SJCRH30 (cell line): ENCODE measurements at regions not wholly inside any gene's neighbourhood (a gene's known extent, or its start where the extent isn't known, plus 50 kb on each side); places are given as distances from the start of the nearest gene placed in this dataset.

Experiments
- DNase-seq, 2 experiments: peaks; one replicate each; pipeline ENCODE4 v3.0.0-alpha.2; 2015 to 2020
- H3K27ac ChIP-seq: fragments of 250-450 bp; sonication (Bioruptor Pico); 2 replicates; pipeline ENCODE4 v1.5.1; 2020; ENCODE audit warnings: mild to moderate bottlenecking, moderate library complexity
- H3K27me3 ChIP-seq: fragments of 250-450 bp; sonication (Bioruptor Pico); 2 replicates; pipeline ENCODE4 v1.5.1; 2020; ENCODE audit warnings: mild to moderate bottlenecking, moderate library complexity
- H3K36me3 ChIP-seq: fragments of 250-450 bp; sonication (Bioruptor Pico); 2 replicates; pipeline ENCODE4 v1.5.1; 2020; ENCODE audit warnings: mild to moderate bottlenecking, moderate library complexity
- H3K4me1 ChIP-seq: fragments of 250-450 bp; sonication (Bioruptor Pico); 2 replicates; pipeline ENCODE4 v1.5.1; 2020; ENCODE audit warnings: mild to moderate bottlenecking, moderate library complexity
- H3K4me3 ChIP-seq: fragments of 250-450 bp; sonication (Bioruptor Pico); 2 replicates; pipeline ENCODE4 v1.5.1; 2020; ENCODE audit warnings: mild to moderate bottlenecking, moderate library complexity
- H3K9me3 ChIP-seq: fragments of 250-450 bp; sonication (Bioruptor Pico); replicated peaks from 2 replicates; pipeline ENCODE4 v1.5.1; 2020; ENCODE audit warnings: mild to moderate bottlenecking, moderate library complexity

DNA sequence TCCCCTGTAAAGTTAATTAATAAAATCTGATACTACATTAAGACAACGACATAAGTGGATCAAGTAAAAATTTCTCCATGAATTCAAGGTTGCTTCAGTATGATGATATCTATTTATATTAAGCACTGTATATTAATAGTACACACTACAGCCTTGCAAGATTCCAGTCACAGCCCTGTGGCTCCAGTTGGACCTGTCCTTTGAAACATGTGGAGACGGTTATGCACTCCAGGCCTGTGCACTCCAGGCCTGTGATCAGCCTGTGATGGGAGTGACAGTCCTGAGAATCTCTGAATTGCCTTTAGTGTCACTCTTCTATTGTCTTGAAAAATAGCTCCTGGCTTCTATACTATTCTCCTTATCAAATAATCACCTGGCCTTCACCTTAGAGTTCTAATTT lies 981.1 kb upstream of the AGA start:
- H3K4me3 ChIP-seq: no peak overlapping the region
- no peaks in the 10 kb centered on the region for H3K4me1 ChIP-seq

DNA sequence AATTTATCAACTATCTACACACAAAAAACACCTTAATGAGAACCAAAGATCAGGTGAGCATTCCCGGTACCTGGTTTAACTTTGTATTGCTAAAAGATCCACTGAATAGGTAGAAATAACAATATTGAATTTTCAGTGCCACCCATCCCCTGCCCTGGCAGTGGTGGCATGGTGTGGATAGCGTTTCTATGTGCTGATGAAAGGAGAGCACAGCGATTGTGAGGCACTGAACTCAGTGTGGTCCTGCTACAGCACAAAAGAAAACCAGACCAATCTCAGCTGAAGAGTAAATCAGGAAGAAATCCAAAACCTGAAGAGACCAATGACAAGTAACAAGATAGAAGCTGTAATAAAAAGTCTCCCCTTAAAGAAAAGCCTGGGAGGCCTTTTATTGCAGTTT lies 984.6 kb upstream of the AGA start:
- no peaks in the 10 kb centered on the region for H3K9me3 ChIP-seq
- no peak overlapping the region for H3K27ac ChIP-seq
- H3K4me1 ChIP-seq: no peaks in the 10 kb centered on the region
- H3K27me3 ChIP-seq: no peaks in the 10 kb centered on the region
- no peak overlapping the region for H3K4me3 ChIP-seq
- no peak for DNase-seq
- H3K36me3 ChIP-seq: no peaks in the 10 kb centered on the region

More for the DNA sequence above, 981.1 kb upstream of the AGA start:
- Histone ChIP-seq H3K9me3 (no peaks in the 10 kb centered on the region), H3K36me3 (no peaks in the 10 kb centered on the region), H3K27me3 (no peaks in the 10 kb centered on the region), H3K27ac (no peak overlapping the region)
- DNase-seq: no peak

DNA sequence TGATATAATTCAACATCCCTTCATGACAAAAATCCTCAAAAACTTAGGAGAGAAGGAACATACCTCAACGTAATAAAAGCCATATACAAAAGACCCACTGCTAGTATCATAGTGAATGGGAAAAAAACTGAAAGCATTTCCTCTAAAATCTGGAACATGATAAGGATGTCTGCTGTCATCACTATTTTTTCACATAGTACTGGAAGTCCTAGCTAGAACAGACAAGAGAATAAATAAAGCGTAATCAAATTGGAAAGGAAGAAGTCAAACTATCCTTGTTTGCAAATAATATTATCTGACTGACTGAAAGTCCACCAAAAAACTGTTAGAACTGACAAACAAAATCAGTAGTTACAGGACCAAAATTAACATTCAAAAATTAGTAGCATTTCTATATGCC lies 985.4 kb upstream of the AGA start:
- no peak for DNase-seq
- no peak overlapping the region for H3K4me3 ChIP-seq

DNA sequence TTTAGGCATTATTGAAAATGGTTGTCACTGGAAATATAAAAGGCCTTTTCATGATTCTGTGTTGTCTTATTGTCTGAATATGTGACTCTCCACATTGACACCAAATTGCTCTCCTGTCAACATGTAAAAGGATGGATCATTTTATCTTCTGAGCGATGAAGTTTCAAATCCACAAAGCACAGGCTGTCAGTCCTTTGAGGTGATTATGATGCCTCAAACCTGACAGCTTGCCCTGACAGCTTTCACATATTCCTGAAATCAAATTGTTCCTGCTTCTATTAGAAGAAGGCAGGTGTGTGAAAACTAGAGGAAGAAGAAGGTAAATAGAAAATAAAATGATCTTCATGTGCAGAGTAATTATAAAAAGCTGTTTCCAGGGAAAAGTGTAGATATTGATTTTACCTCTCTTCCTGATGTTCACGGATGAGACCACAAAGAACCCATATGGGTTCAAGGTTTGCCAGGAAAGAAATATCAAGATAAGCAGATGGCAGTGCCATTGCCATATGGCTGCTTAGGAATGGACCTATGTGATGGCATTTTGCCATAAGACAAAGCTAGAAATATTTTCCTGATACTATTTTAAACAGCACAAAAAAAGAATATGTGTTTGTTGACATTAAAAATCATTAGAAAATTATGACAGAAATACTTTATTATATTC lies 1006.3 kb upstream of the AGA start:
- Histone ChIP-seq H3K27me3 (no peaks in the 10 kb centered on the region), H3K36me3 (no peaks in the 10 kb centered on the region), H3K4me3 (no peak overlapping the region), H3K4me1 (no peaks in the 10 kb centered on the region), H3K9me3 (no peaks in the 10 kb centered on the region), H3K27ac (no peak overlapping the region)
- no peak for DNase-seq

More for the DNA sequence above, 985.4 kb upstream of the AGA start:
- Histone ChIP-seq H3K27ac (no peak overlapping the region), H3K27me3 (no peaks in the 10 kb centered on the region), H3K36me3 (no peaks in the 10 kb centered on the region), H3K9me3 (no peaks in the 10 kb centered on the region), H3K4me1 (no peaks in the 10 kb centered on the region)

DNA sequence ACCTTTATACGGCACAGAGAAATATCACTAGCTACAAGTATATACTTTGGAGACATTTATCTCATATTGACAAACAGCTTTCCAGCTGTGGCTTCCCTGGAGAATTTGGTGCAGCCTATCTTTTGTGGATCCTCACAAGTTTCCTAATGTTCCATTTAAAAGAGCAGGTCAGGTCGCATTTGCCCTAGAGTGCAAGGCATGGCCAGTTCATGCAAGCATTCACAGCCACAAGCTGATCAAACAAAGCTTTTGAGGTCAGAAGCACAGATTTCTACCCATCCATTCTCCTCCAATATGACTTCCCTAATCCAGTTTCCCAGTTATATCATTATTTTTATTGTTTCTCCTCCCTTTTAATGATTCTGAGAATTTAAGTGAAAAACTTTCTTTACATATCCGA lies 1008.4 kb upstream of the AGA start:
- DNase-seq: no peak
- Histone ChIP-seq H3K9me3 (no peaks in the 10 kb centered on the region), H3K36me3 (no peaks in the 10 kb centered on the region), H3K4me1 (no peaks in the 10 kb centered on the region), H3K4me3 (no peak overlapping the region), H3K27me3 (no peaks in the 10 kb centered on the region), H3K27ac (no peak overlapping the region)

DNA sequence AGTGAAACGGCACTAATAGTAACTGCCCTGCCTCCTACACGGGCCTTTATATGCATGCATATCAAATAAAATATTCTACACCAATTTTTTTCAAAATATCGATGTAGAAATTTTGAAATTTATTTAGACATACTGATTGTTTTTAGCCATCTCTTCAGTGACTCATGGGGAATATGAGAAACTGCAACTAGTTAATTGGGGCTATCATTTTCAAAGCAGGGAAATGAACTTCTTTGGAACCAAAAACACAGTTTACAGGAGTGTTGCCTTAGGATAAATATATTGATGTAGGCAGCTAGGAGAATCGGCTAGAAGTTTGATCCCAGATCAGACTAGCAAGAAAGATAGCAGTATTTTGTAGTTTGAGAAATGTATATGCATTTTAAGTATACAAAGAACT lies 1010.8 kb upstream of the AGA start:
- Histone ChIP-seq H3K27ac (no peak overlapping the region), H3K36me3 (no peaks in the 10 kb centered on the region), H3K4me1 (no peaks in the 10 kb centered on the region), H3K27me3 (no peaks in the 10 kb centered on the region), H3K4me3 (no peak overlapping the region), H3K9me3 (no peaks in the 10 kb centered on the region)
- no peak for DNase-seq

DNA sequence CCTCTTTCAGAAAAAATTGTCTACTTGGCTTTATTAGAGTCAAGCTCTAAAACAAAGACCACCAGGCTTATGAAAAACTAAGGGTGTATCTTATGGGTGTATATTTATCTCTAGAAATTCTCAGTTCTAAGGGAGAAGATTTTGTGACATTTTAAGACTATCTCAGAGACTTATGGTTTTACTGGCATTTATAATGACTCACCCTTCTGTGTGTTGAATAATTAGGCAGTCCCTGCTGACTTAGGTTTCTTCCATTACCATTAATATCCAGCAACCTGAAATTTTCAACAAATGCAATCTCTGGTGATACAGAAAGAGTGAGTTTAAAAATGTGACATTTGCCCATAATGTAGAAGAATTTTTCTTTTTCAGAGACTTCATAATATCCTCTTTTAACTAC lies 1015.0 kb upstream of the AGA start:
- no peaks in the 10 kb centered on the region for H3K27me3 ChIP-seq
- H3K36me3 ChIP-seq: no peaks in the 10 kb centered on the region
- no peak overlapping the region for H3K4me3 ChIP-seq
- DNase-seq: no peak
- H3K4me1 ChIP-seq: no peaks in the 10 kb centered on the region
- no peak overlapping the region for H3K27ac ChIP-seq
- no peaks in the 10 kb centered on the region for H3K9me3 ChIP-seq

DNA sequence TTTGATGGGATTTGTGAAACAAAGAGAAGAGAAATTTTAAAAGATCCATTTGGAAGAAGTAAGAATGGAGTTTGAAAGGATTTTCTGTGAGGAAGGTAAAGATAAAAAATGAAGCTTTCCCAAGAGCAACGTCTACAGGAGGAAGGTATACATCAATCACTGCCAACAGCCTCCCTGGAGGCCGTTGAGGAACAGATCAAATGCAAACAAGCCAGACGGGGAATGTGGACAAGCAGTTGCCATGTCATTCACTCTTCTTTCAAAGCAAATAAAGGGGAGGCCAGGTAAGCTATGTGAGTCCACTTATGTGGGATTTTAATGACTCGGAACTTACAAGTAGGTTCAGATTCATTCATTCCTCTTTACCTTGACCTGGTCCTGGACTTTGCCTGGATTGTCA lies 1020.5 kb upstream of the AGA start:
- no peak for DNase-seq
- Histone ChIP-seq H3K9me3 (no peaks in the 10 kb centered on the region), H3K4me3 (no peak overlapping the region), H3K27ac (no peak overlapping the region), H3K4me1 (no peaks in the 10 kb centered on the region), H3K27me3 (no peaks in the 10 kb centered on the region), H3K36me3 (no peaks in the 10 kb centered on the region)

DNA sequence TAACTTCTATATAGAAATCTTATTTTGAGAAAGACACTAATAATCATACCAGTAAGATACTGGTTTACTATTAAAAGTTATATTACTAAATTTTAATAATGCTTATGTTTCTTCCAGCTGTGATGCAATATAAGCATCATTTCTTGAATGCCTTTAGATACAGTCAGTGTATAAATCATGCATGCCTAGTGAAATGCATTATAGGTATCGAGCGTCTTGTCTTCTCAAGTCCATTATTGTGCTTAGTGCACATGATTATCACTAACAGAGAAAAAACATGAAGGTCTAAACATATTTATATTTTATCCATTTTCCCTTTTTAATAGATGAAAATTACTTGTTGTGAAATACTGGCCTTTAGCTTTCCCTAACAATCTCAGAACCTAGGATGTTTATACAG lies 1021.5 kb upstream of the AGA start:
- DNase-seq: no peak
- Histone ChIP-seq H3K4me3 (no peak overlapping the region), H3K27me3 (no peaks in the 10 kb centered on the region), H3K9me3 (no peaks in the 10 kb centered on the region), H3K36me3 (no peaks in the 10 kb centered on the region), H3K4me1 (no peaks in the 10 kb centered on the region), H3K27ac (no peak overlapping the region)

DNA sequence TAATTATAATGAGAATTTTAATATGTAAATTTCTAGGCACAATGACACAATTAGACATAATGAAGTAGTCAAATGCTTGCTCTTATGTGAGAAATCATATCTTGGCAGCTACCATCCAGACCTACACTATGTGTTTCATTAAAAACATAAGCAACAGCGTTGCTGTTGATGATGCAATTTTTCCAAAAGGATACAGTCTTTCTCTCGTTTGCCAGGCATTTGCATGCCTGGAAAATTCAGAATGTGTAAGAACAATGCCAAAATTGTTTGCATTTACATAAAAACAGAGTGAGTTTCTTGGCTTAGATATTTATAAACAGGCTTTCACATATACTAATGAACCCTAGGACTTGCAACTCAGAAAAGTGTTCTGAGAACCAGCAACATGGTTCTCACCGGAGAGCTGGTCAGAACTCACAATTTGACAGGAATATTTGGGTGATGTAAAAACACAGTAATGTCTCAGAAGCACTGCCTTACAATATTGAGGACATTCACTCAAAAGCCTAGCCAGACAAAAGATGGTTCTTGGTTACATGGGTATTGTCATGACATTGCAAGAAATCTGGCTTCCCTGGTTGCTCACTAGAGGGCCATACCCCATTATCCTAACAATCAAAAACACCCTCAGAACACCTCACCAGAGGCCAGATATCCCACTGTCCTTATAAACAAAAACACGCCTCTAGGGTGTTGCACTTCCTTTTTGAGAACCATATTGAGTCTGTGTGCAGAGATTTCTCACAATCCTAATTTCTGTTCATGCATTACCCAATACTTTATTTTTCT lies 1029.0 kb upstream of the AGA start:
- H3K4me3 ChIP-seq: no peak overlapping the region
- H3K9me3 ChIP-seq: no peaks in the 10 kb centered on the region
- no peaks in the 10 kb centered on the region for H3K36me3 ChIP-seq
- no peaks in the 10 kb centered on the region for H3K4me1 ChIP-seq
- no peaks in the 10 kb centered on the region for H3K27me3 ChIP-seq
- no peak for DNase-seq
- H3K27ac ChIP-seq: no peak overlapping the region

DNA sequence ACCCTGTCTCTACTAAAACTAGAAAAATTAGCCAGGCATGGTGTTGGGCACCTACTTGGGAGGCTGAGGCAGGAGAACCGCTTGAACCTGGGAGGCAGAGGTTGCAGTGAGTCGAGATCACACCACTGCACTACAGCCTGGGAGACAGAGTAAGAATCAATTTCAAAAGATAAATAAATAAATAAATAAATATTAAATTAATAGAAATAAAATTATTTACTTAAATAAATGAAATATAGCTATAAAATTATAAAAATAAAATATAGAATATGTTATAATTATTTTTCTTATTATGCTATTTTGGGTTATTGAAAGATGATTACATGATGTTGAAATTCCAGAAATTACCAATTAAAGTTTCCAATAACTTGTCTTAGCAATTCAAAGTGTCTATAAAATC lies 1029.8 kb upstream of the AGA start:
- Histone ChIP-seq H3K27me3 (no peaks in the 10 kb centered on the region), H3K27ac (no peak overlapping the region), H3K36me3 (no peaks in the 10 kb centered on the region), H3K4me1 (no peaks in the 10 kb centered on the region), H3K9me3 (no peaks in the 10 kb centered on the region), H3K4me3 (no peak overlapping the region)
- DNase-seq: no peak

DNA sequence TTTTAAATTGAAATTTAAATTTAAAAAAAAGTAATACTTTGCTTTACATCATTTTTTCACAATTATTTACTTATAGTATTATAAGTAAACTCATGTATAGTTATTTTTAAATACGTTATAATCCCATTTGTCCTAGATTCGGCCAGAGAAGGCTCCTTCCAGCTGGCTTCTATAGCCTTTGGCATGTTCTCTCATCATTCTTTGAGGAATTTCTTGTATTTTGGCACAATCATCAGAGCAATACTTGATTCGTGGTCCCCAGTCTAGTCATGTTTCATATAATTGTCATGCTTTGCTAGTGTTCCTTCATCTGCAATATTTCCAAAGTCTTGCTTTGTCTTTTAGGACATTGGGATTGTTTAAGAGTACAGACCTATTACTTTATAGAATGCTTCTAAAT lies 1037.9 kb upstream of the AGA start:
- H3K27ac ChIP-seq: no peak overlapping the region
- H3K4me1 ChIP-seq: no peaks in the 10 kb centered on the region
- DNase-seq: no peak
- H3K36me3 ChIP-seq: no peaks in the 10 kb centered on the region
- no peaks in the 10 kb centered on the region for H3K27me3 ChIP-seq
- no peaks in the 10 kb centered on the region for H3K9me3 ChIP-seq
- H3K4me3 ChIP-seq: no peak overlapping the region

DNA sequence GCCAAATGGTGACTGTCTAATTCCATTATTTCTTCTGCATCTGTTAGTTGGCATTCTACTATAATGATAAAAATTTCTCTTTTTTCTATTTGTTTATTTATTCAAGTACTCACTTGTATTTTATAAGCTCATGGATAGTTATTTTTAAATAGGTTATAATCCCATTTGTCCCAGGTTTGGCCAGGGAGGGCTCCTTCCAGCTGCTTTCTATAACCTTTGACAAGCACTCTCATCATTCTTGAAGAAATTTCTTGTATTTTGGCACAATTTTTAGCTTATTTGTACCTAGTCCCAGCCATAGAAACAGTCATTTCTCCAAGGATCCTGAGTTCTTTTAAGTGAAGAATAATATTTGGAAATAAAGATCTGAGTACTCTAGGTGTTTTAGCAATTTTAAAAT lies 1038.6 kb upstream of the AGA start:
- no peaks in the 10 kb centered on the region for H3K9me3 ChIP-seq
- DNase-seq: no peak
- H3K27ac ChIP-seq: no peak overlapping the region
- no peak overlapping the region for H3K4me3 ChIP-seq
- no peaks in the 10 kb centered on the region for H3K4me1 ChIP-seq
- no peaks in the 10 kb centered on the region for H3K27me3 ChIP-seq
- H3K36me3 ChIP-seq: no peaks in the 10 kb centered on the region

DNA sequence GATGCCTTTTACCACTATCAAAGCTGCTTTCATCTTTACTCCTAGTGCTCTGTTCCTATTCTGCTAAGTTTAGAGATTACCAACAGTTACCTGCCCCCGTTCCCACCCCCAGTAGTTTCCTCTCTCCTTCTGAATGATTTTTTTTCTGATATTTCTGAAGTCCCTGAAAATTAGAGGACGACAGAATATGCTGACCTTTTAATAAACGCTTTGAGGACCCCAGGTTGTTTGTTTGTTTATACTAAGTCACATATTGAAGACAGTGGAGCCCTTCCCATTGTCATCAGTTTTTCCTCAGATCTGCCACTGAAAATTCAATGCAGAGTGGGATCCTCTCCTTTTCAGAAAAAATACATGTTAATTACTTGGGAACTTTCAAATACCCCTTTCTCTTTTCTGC lies 1039.3 kb upstream of the AGA start:
- no peaks in the 10 kb centered on the region for H3K9me3 ChIP-seq
- no peak overlapping the region for H3K27ac ChIP-seq
- H3K4me3 ChIP-seq: no peak overlapping the region
- no peaks in the 10 kb centered on the region for H3K4me1 ChIP-seq
- no peaks in the 10 kb centered on the region for H3K36me3 ChIP-seq
- no peak for DNase-seq
- no peaks in the 10 kb centered on the region for H3K27me3 ChIP-seq

DNA sequence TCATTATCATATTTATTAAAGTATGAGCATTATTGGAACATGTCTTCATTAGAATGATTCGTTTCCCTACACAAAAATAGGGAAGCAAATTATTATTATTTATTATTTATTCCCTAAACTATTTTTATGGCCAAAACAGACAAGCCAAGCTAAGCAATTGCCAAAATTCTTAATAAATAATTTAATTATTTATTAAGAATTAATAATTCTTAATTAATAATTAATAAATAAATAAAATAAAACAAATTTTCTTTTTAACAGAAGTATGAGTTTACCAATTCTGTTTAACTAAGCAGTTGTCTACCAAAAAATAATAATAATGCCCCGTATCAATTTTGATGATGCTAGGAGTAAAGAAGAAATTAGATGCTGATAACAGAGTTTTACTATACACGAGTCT lies 1080.8 kb upstream of the AGA start:
- Histone ChIP-seq H3K4me1 (no peaks in the 10 kb centered on the region), H3K27ac (no peak overlapping the region), H3K36me3 (no peaks in the 10 kb centered on the region), H3K9me3 (no peaks in the 10 kb centered on the region), H3K4me3 (no peak overlapping the region), H3K27me3 (no peaks in the 10 kb centered on the region)
- DNase-seq: no peak
